Putamen (tissue), 1 donor: ENCODE measurements at regions not wholly inside any gene's neighbourhood (a gene's known extent, or its start where the extent isn't known, plus 50 kb on each side); places are given as distances from the start of the nearest gene placed in this dataset.

Source experiments
- DNase-seq: peaks from one replicate; pipeline ENCODE4 v3.0.0-alpha.2; 2016; ENCODE audit warnings: low spot score

DNA sequence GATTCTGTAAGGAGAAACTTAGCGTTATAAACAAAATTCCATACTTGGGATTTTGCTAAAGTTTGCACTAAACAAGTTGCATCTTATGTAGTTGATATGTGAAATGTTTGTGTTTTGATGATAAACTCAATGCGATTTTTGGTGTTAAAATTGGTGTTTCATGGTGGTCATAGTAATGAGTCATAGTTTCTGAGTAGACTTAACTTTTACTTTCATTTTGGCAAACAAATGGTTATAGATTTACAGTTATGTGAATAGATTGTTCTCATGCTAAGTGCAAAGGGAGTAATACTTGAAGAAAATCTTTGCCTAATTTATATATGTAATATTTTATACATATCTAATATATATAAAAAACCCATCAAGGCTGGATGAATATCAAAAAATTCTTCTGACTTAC, 107.3 kb upstream of the ELAVL2 start:
- no peak for DNase-seq

- DNase-seq: no peak
These were observed 100.3 kb upstream of the ELAVL2 start for GRCh38 chr9:23926368-23926767.

- no peak for DNase-seq
These were observed 88.5 kb upstream of the ELAVL2 start for GRCh38 chr9:23914431-23915003.

DNA sequence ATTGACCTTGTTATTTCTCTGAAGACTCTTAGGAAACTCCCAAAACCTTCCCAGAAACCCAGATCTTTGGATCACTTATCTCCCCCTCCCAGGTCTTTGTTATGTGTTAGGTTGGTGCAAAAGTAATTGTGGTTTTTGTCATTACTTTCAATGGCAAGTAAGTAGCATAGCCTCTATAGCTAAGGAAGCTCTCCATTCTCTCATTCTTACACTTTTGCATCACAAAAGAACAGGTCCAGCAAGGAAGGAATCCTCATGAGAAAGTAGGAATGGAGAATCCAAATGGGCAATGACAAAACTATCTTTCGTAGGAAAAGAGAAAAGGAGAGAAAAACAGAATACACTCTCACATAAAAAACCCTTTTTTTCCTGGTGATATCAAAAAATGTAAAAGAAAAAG, 81.3 kb upstream of the ELAVL2 start:
- no peak for DNase-seq

DNA sequence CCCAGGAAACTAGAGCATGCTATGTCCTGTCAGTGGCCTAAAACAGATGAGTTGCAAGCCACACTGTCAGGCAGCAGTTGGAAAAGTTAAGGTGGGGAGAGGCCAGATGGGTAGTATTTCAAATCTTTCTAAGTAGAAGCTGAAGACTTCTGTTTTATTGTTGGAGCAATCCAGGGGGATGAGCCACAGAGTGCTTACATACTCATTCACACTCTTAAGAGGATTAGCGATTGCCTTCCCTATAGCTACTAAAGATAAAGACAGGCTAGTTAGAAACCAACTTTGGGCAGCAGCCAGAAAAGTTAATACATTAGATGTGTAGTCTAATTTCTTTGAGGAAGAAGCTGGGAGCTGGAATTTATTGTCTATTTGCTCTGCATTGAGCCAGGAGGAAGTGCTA, 61.7 kb upstream of the ELAVL2 start:
- no peak for DNase-seq
